Uterus (tissue), 3 donors: ENCODE measurements at regions not wholly inside any gene's neighbourhood (a gene's known extent, or its start where the extent isn't known, plus 50 kb on each side); places are given as distances from the start of the nearest gene placed in this dataset.
A peak's percentile ranks its signal among the peaks of the same experiment; 100 is the strongest.
"Not testable (repeated sequence)": the region's sequence is repeated elsewhere in the genome, so short reads cannot be mapped to it uniquely, and the experiment has no call there.

ENCODE experiments used
- DNase-seq, 2 donors: peaks; one replicate each; pipeline ENCODE4 v3.0.0-alpha.2; 2019 to 2020
- H3K27ac ChIP-seq, 2 donors: fragments of 200-600 bp; sonication (generic); 1 replicate in 1 of 2; 2 replicates in 1 of 2; pipeline ENCODE4 v1.5.1; 2016 to 2018
- H3K27me3 ChIP-seq, 2 donors: fragments of 200-600 bp; sonication (generic); one replicate each; pipeline ENCODE4 v1.5.1; 2018 to 2019; ENCODE audit warnings: control low read depth in 1 of 2
- H3K36me3 ChIP-seq, 2 donors: fragments of 200-600 bp; sonication (generic); one replicate each; pipeline ENCODE4 v1.5.1; 2019; ENCODE audit warnings: control low read depth in 1 of 2
- H3K4me1 ChIP-seq, 2 donors: fragments of 200-600 bp; sonication (generic); one replicate each; pipeline ENCODE4 v1.5.1; 2018 to 2019; ENCODE audit warnings: control low read depth in 1 of 2
- H3K4me3 ChIP-seq, 2 donors: fragments of 200-600 bp; sonication (generic); 1 replicate in 1 of 2; 2 replicates in 1 of 2; pipeline ENCODE4 v1.5.1; 2018 to 2019; ENCODE audit warnings: mild to moderate bottlenecking in 1 of 2
- H3K9me3 ChIP-seq, 2 donors: fragments of 200-600 bp; sonication (generic); one replicate each; pipeline ENCODE4 v1.5.1; 2019; ENCODE audit warnings: control low read depth in 1 of 2
- CTCF ChIP-seq, 4 experiments: fragments of 200-600 bp in 2 of 4; fragments of 450-650 bp in 2 of 4; sonication (generic) in 2 of 4; IDR thresholded peaks; one replicate each; pipeline ENCODE4 v1.5.1; 2016 to 2019; ENCODE audit warnings: antibody characterized with exemption in 4 of 4, mild to moderate bottlenecking in 2 of 4, moderate library complexity in 1 of 4
- POLR2A ChIP-seq, 2 donors: fragments of 450-650 bp; IDR thresholded peaks; one replicate each; pipeline ENCODE4 v1.6.1; 2016; ENCODE audit warnings: antibody characterized with exemption in 2 of 2, mild to moderate bottlenecking in 1 of 2, moderate library complexity in 1 of 2
- intact Hi-C: fragments of 100-400 bp; cut with DNase I; formaldehyde crosslinking; loops from one replicate; pipeline ENCODE4 v1.15.1; 2023; ENCODE audit warnings: low total_unique reads
- donor health status: DM: yes; HTN: yes; CAD: no.

- no peaks in the 10 kb centered on the region for H3K4me1 ChIP-seq
- TF ChIP-seq CTCF (IDR thresholded peaks at IDR 0.05), result no peak
- no peak for TF ChIP-seq POLR2A (IDR thresholded peaks at IDR 0.05)
- H3K27ac ChIP-seq, result peak overlapping the region in 1 of 2 donors; percentile 15
- no peak overlapping the region for H3K4me3 ChIP-seq
- intact Hi-C loops, result no loop called here
- DNase-seq, result no peak
- no peaks in the 10 kb centered on the region for H3K27me3 ChIP-seq
- no peaks in the 10 kb centered on the region for H3K9me3 ChIP-seq
- H3K36me3 ChIP-seq, result no peaks in the 10 kb centered on the region
These were observed 105.0 kb upstream of the SAMD11 start for GRCh38 chr1:818618-819291.

GRCh38 chr1:820962-821361 lies 102.8 kb upstream of the SAMD11 start:
- no peak for DNase-seq

GRCh38 chr1:826808-827207 lies 96.9 kb upstream of the SAMD11 start:
- Histone ChIP-seq H3K27ac (peak overlapping the region; percentile 82 to 89), H3K4me3 (peak overlapping the region; percentile 53 to 82)
- intact Hi-C loops, H3K4me1 ChIP-seq, DNase-seq, H3K9me3 ChIP-seq, H3K36me3 ChIP-seq, H3K27me3 ChIP-seq: not testable (repeated sequence)

More at GRCh38 chr1:820962-821361, 102.8 kb upstream of the SAMD11 start:
- H3K36me3 ChIP-seq, result no peaks in the 10 kb centered on the region
- H3K9me3 ChIP-seq, result no peaks in the 10 kb centered on the region
- H3K27ac ChIP-seq, result no peak overlapping the region
- TF ChIP-seq POLR2A (IDR thresholded peaks at IDR 0.05) (no peak), CTCF (IDR thresholded peaks at IDR 0.05) (no peak)
- no peaks in the 10 kb centered on the region for H3K4me1 ChIP-seq
- no peak overlapping the region for H3K4me3 ChIP-seq
- intact Hi-C loops, result no loop called here
- no peaks in the 10 kb centered on the region for H3K27me3 ChIP-seq

GRCh38 chr1:827211-828063 lies 96.3 kb upstream of the SAMD11 start:
- Histone ChIP-seq H3K27ac (peak overlapping the region; percentile 82 to 89), H3K4me3 (peak overlapping the region; percentile 53 to 82)
- H3K36me3 ChIP-seq, H3K4me1 ChIP-seq, H3K27me3 ChIP-seq, H3K9me3 ChIP-seq, intact Hi-C loops: not testable (repeated sequence)
- TF ChIP-seq POLR2A (IDR thresholded peaks at IDR 0.05), result peak; percentile 44 to 63
- peak in 1 of 4 experiments; percentile 23 for TF ChIP-seq CTCF (IDR thresholded peaks at IDR 0.05)
- peak; percentile 94 to 95 for DNase-seq

GRCh38 chr1:829324-829723 lies 94.4 kb upstream of the SAMD11 start:
- H3K4me3 ChIP-seq, H3K27me3 ChIP-seq, H3K27ac ChIP-seq, intact Hi-C loops, H3K36me3 ChIP-seq, H3K4me1 ChIP-seq, H3K9me3 ChIP-seq, DNase-seq: not testable (repeated sequence)

GRCh38 chr1:829932-830331 lies 93.8 kb upstream of the SAMD11 start:
- intact Hi-C loops, H3K27ac ChIP-seq, H3K9me3 ChIP-seq, H3K4me3 ChIP-seq, H3K27me3 ChIP-seq, H3K36me3 ChIP-seq, DNase-seq, H3K4me1 ChIP-seq: not testable (repeated sequence)

GRCh38 chr1:830750-831149 lies 93.0 kb upstream of the SAMD11 start:
- H3K27me3 ChIP-seq, DNase-seq, H3K27ac ChIP-seq, intact Hi-C loops, H3K4me3 ChIP-seq, H3K9me3 ChIP-seq, H3K4me1 ChIP-seq, H3K36me3 ChIP-seq: not testable (repeated sequence)
